ENCODE measurements at regions not wholly inside any gene's neighbourhood (a gene's known extent, or its start where the extent isn't known, plus 50 kb on each side); places are given as distances from the start of the nearest gene placed in this dataset.
A peak's percentile ranks its signal among the peaks of the same experiment; 100 is the strongest.

- H3K27ac ChIP-seq (ENCODE audit: low read length): no peak overlapping the region
- H3K4me3 ChIP-seq (ENCODE audit: low read length): no peak overlapping the region
- no peak for DNase-seq (ENCODE audit: low read depth, low spot score)
- H3K36me3 ChIP-seq (ENCODE audit: control insufficient read depth, insufficient read depth, low read length): no peaks in the 10 kb centered on the region
- no peaks in the 10 kb centered on the region for H3K4me1 ChIP-seq (ENCODE audit: control insufficient read depth, insufficient read depth, low read length)
- H3K27me3 ChIP-seq (ENCODE audit: control insufficient read depth, insufficient read depth, low read length): no peaks in the 10 kb centered on the region
- WGBS (ENCODE audit: insufficient coverage, insufficient read length): no CpG with 5 or more reads among the region's 2 CpGs
- H3K9me3 ChIP-seq (ENCODE audit: control insufficient read depth, insufficient read depth, low read length): no peaks in the 10 kb centered on the region
These were observed 195.3 kb downstream of the BRINP2 start for GRCh38 chr1:177366091-177366490.

- H3K27ac ChIP-seq (ENCODE audit: low read length): no peak overlapping the region
- no peak overlapping the region for H3K4me3 ChIP-seq (ENCODE audit: low read length)
- no peak for DNase-seq (ENCODE audit: low read depth, low spot score)
- H3K4me1 ChIP-seq (ENCODE audit: control insufficient read depth, insufficient read depth, low read length): no peaks in the 10 kb centered on the region
- no peaks in the 10 kb centered on the region for H3K27me3 ChIP-seq (ENCODE audit: control insufficient read depth, insufficient read depth, low read length)
- H3K9me3 ChIP-seq (ENCODE audit: control insufficient read depth, insufficient read depth, low read length): no peaks in the 10 kb centered on the region
- no CpG with 5 or more reads among the region's 2 CpGs for WGBS (ENCODE audit: insufficient coverage, insufficient read length)
- no peaks in the 10 kb centered on the region for H3K36me3 ChIP-seq (ENCODE audit: control insufficient read depth, insufficient read depth, low read length)
These were observed 190.0 kb downstream of the BRINP2 start for GRCh38 chr1:177360791-177361190.

GRCh38 chr1:177356674-177357435 lies 186.1 kb downstream of the BRINP2 start:
- no peaks in the 10 kb centered on the region for H3K9me3 ChIP-seq (ENCODE audit: control insufficient read depth, insufficient read depth, low read length)
- H3K36me3 ChIP-seq (ENCODE audit: control insufficient read depth, insufficient read depth, low read length): no peaks in the 10 kb centered on the region
- no peak overlapping the region for H3K27ac ChIP-seq (ENCODE audit: low read length)
- no peaks in the 10 kb centered on the region for H3K27me3 ChIP-seq (ENCODE audit: control insufficient read depth, insufficient read depth, low read length)
- DNase-seq (ENCODE audit: low read depth, low spot score): no peak
- H3K4me1 ChIP-seq (ENCODE audit: control insufficient read depth, insufficient read depth, low read length): peaks cover 4% of the 10 kb centered on the region; the same call in 1 of the 2 replicates
- H3K4me3 ChIP-seq (ENCODE audit: low read length): no peak overlapping the region
- no CpG with 5 or more reads among the region's 4 CpGs for WGBS (ENCODE audit: insufficient coverage, insufficient read length)

GRCh38 chr1:177355575-177355974 lies 184.8 kb downstream of the BRINP2 start:
- DNase-seq (ENCODE audit: low read depth, low spot score): peak; percentile 22
- no peaks in the 10 kb centered on the region for H3K9me3 ChIP-seq (ENCODE audit: control insufficient read depth, insufficient read depth, low read length)
- no peaks in the 10 kb centered on the region for H3K27me3 ChIP-seq (ENCODE audit: control insufficient read depth, insufficient read depth, low read length)
- H3K4me1 ChIP-seq (ENCODE audit: control insufficient read depth, insufficient read depth, low read length): peaks cover 4% of the 10 kb centered on the region; the same call in 1 of the 2 replicates
- H3K27ac ChIP-seq (ENCODE audit: low read length): no peak overlapping the region
- WGBS (ENCODE audit: insufficient coverage, insufficient read length): no CpG with 5 or more reads among the region's 2 CpGs
- no peak overlapping the region for H3K4me3 ChIP-seq (ENCODE audit: low read length)
- H3K36me3 ChIP-seq (ENCODE audit: control insufficient read depth, insufficient read depth, low read length): no peaks in the 10 kb centered on the region

GRCh38 chr1:177354247-177354646 lies 183.5 kb downstream of the BRINP2 start:
- Histone ChIP-seq H3K4me1 (ENCODE audit: control insufficient read depth, insufficient read depth, low read length) (peaks cover 4% of the 10 kb centered on the region; the same call in 1 of the 2 replicates), H3K4me3 (ENCODE audit: low read length) (no peak overlapping the region), H3K27me3 (ENCODE audit: control insufficient read depth, insufficient read depth, low read length) (no peaks in the 10 kb centered on the region), H3K9me3 (ENCODE audit: control insufficient read depth, insufficient read depth, low read length) (no peaks in the 10 kb centered on the region), H3K27ac (ENCODE audit: low read length) (no peak overlapping the region), H3K36me3 (ENCODE audit: control insufficient read depth, insufficient read depth, low read length) (no peaks in the 10 kb centered on the region)
- WGBS (ENCODE audit: insufficient coverage, insufficient read length): no CpG with 5 or more reads among the region's 3 CpGs
- no peak for DNase-seq (ENCODE audit: low read depth, low spot score)

- WGBS (ENCODE audit: insufficient coverage, insufficient read length): 100% methylated on average over 1 of the region's 6 CpGs
- no peak for DNase-seq (ENCODE audit: low read depth, low spot score)
- Histone ChIP-seq H3K4me1 (ENCODE audit: control insufficient read depth, insufficient read depth, low read length) (peaks cover 4% of the 10 kb centered on the region; the same call in 1 of the 2 replicates), H3K27me3 (ENCODE audit: control insufficient read depth, insufficient read depth, low read length) (no peaks in the 10 kb centered on the region), H3K9me3 (ENCODE audit: control insufficient read depth, insufficient read depth, low read length) (no peaks in the 10 kb centered on the region), H3K27ac (ENCODE audit: low read length) (no peak overlapping the region), H3K36me3 (ENCODE audit: control insufficient read depth, insufficient read depth, low read length) (no peaks in the 10 kb centered on the region), H3K4me3 (ENCODE audit: low read length) (no peak overlapping the region)
These were observed 180.8 kb downstream of the BRINP2 start for GRCh38 chr1:177351361-177352108.

GRCh38 chr1:177346790-177347359 lies 176.1 kb downstream of the BRINP2 start:
- no peak overlapping the region for H3K4me3 ChIP-seq (ENCODE audit: low read length)
- no peaks in the 10 kb centered on the region for H3K27me3 ChIP-seq (ENCODE audit: control insufficient read depth, insufficient read depth, low read length)
- H3K4me1 ChIP-seq (ENCODE audit: control insufficient read depth, insufficient read depth, low read length): no peaks in the 10 kb centered on the region; the same call in 1 of the 2 replicates
- no peaks in the 10 kb centered on the region for H3K9me3 ChIP-seq (ENCODE audit: control insufficient read depth, insufficient read depth, low read length)
- no peaks in the 10 kb centered on the region for H3K36me3 ChIP-seq (ENCODE audit: control insufficient read depth, insufficient read depth, low read length)
- no CpG with 5 or more reads among the region's 5 CpGs for WGBS (ENCODE audit: insufficient coverage, insufficient read length)
- DNase-seq (ENCODE audit: low read depth, low spot score): no peak
- H3K27ac ChIP-seq (ENCODE audit: low read length): no peak overlapping the region

GRCh38 chr1:177343445-177343844 lies 172.7 kb downstream of the BRINP2 start:
- no CpG with 5 or more reads among the region's 5 CpGs for WGBS (ENCODE audit: insufficient coverage, insufficient read length)
- H3K36me3 ChIP-seq (ENCODE audit: control insufficient read depth, insufficient read depth, low read length): no peaks in the 10 kb centered on the region
- H3K27ac ChIP-seq (ENCODE audit: low read length): no peak overlapping the region
- H3K4me1 ChIP-seq (ENCODE audit: control insufficient read depth, insufficient read depth, low read length): no peaks in the 10 kb centered on the region
- H3K4me3 ChIP-seq (ENCODE audit: low read length): no peak overlapping the region
- DNase-seq (ENCODE audit: low read depth, low spot score): no peak
- H3K9me3 ChIP-seq (ENCODE audit: control insufficient read depth, insufficient read depth, low read length): no peaks in the 10 kb centered on the region
- no peaks in the 10 kb centered on the region for H3K27me3 ChIP-seq (ENCODE audit: control insufficient read depth, insufficient read depth, low read length)

GRCh38 chr1:177341773-177342172 lies 171.0 kb downstream of the BRINP2 start:
- no CpG with 5 or more reads among the region's 4 CpGs for WGBS (ENCODE audit: insufficient coverage, insufficient read length)
- H3K4me1 ChIP-seq (ENCODE audit: control insufficient read depth, insufficient read depth, low read length): no peaks in the 10 kb centered on the region
- no peak overlapping the region for H3K27ac ChIP-seq (ENCODE audit: low read length)
- no peaks in the 10 kb centered on the region for H3K36me3 ChIP-seq (ENCODE audit: control insufficient read depth, insufficient read depth, low read length)
- H3K4me3 ChIP-seq (ENCODE audit: low read length): no peak overlapping the region
- no peaks in the 10 kb centered on the region for H3K27me3 ChIP-seq (ENCODE audit: control insufficient read depth, insufficient read depth, low read length)
- no peaks in the 10 kb centered on the region for H3K9me3 ChIP-seq (ENCODE audit: control insufficient read depth, insufficient read depth, low read length)
- DNase-seq (ENCODE audit: low read depth, low spot score): no peak

GRCh38 chr1:177340601-177341067 lies 169.9 kb downstream of the BRINP2 start:
- Histone ChIP-seq H3K27me3 (ENCODE audit: control insufficient read depth, insufficient read depth, low read length) (no peaks in the 10 kb centered on the region), H3K36me3 (ENCODE audit: control insufficient read depth, insufficient read depth, low read length) (no peaks in the 10 kb centered on the region), H3K27ac (ENCODE audit: low read length) (no peak overlapping the region), H3K9me3 (ENCODE audit: control insufficient read depth, insufficient read depth, low read length) (no peaks in the 10 kb centered on the region), H3K4me3 (ENCODE audit: low read length) (no peak overlapping the region), H3K4me1 (ENCODE audit: control insufficient read depth, insufficient read depth, low read length) (no peaks in the 10 kb centered on the region)
- WGBS (ENCODE audit: insufficient coverage, insufficient read length): no CpG with 5 or more reads among the region's 10 CpGs
- DNase-seq (ENCODE audit: low read depth, low spot score): no peak
